ENCODE measurements at regions not wholly inside any gene's neighbourhood (a gene's known extent, or its start where the extent isn't known, plus 50 kb on each side); places are given as distances from the start of the nearest gene placed in this dataset.
"Not testable (repeated sequence)": the region's sequence is repeated elsewhere in the genome, so short reads cannot be mapped to it uniquely, and the experiment has no call there.

DNA sequence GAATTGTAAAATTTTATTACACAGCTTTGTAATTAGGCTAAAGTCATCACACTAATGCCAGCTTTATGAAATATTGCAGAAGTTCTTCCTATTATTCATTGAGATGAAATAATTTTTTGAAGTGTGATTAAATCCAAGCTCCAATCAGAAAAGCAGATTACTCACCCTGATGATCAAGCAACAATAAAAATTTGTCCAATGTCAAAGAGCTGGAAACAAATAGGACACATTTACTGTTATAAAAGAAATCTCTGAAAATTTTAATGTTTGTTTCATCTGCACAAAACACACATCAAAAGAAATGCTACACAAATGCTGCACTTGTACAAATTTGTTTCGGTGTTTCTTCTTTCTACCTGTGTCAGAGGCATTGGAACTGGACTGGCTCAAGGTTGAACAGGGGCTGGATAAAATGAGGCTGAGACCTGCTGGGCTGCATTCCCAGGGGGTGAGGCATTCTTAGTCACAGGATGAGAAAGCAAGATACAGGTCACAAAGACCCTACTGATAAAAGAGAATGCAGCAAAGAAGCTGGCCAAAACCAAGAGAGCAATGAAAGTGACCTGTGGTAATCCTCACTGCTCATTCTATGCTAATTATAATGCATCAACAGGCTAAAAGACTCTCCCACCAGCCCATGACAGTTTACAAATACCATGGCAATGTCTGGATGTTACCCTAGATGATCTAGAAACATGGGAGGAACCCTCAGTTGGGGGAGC is 78.3 kb downstream of the GASK1B start:
- FAIRE-seq: no peak
- DNase-seq (ENCODE audit: insufficient read length, low spot score): no peak
- TF ChIP-seq, protein P1, sequence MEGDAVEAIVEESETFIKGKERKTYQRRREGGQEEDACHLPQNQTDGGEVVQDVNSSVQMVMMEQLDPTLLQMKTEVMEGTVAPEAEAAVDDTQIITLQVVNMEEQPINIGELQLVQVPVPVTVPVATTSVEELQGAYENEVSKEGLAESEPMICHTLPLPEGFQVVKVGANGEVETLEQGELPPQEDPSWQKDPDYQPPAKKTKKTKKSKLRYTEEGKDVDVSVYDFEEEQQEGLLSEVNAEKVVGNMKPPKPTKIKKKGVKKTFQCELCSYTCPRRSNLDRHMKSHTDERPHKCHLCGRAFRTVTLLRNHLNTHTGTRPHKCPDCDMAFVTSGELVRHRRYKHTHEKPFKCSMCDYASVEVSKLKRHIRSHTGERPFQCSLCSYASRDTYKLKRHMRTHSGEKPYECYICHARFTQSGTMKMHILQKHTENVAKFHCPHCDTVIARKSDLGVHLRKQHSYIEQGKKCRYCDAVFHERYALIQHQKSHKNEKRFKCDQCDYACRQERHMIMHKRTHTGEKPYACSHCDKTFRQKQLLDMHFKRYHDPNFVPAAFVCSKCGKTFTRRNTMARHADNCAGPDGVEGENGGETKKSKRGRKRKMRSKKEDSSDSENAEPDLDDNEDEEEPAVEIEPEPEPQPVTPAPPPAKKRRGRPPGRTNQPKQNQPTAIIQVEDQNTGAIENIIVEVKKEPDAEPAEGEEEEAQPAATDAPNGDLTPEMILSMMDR (IDR thresholded peaks at IDR 0.05; ENCODE audit: insufficient read depth, missing control alignments): no peak

DNA sequence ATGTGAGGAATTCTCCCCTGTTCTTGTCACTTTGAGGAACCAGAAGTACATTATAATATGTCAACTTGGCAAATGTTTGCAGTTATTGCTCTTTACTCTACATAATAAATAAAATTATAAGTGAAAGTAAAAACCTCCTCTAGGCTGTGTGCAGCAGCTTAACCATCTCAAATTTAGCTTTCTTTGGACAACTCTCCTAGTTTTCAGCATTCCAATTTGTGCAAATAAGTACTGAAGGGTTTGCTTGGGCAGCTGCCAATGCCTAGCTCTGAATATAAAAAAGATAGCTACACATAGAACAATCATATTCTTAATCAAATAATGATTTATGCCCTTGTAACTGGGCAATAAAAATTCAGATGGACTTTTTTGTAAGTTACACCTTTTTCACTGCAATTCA is 82.5 kb downstream of the GASK1B start:
- TF ChIP-seq, protein P1 (IDR thresholded peaks at IDR 0.05; ENCODE audit: insufficient read depth, missing control alignments): no peak
- FAIRE-seq: no peak
- no peak for DNase-seq (ENCODE audit: insufficient read length, low spot score)

DNA sequence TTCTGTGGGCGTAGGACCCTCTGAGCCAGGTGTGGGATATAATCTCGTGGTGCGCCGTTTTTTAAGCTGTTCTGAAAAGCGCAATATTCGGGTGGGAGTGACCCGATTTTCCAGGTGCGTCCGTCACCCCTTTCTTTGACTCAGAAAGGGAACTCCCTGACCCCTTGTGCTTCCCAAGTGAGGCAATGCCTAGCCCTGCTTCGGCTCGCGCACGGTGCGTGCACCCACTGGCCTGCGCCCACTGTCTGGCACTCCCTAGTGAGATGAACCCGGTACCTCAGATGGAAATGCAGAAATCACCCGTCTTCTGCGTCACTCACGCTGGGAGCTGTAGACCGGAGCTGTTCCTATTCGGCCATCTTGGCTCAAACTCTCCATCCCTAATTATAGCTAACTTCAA is 82.9 kb downstream of the GASK1B start:
- not testable (repeated sequence) for DNase-seq (ENCODE audit: insufficient read length, low spot score); FAIRE-seq

DNA sequence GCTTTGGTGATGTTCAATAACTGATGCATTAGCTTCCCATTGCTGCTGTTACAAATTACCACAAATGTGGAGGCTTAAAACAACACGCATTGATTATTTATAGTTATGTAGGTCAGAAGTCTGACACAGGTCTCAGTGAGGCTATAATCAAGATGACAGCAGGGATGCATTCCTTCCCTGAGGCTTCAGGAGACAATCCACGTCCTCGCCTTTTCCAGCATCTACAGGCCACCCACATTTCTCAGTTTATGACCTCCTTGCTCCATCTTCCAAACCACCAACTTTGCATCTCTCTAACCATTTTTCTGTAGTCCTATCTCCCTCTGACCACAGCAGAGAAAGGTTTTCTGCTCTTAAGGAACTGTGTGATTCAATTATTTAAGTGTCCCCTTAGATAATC is 92.5 kb downstream of the GASK1B start:
- TF ChIP-seq, protein P1 (IDR thresholded peaks at IDR 0.05; ENCODE audit: insufficient read depth, missing control alignments): no peak
- no peak for DNase-seq (ENCODE audit: insufficient read length, low spot score)
- FAIRE-seq: no peak

DNA sequence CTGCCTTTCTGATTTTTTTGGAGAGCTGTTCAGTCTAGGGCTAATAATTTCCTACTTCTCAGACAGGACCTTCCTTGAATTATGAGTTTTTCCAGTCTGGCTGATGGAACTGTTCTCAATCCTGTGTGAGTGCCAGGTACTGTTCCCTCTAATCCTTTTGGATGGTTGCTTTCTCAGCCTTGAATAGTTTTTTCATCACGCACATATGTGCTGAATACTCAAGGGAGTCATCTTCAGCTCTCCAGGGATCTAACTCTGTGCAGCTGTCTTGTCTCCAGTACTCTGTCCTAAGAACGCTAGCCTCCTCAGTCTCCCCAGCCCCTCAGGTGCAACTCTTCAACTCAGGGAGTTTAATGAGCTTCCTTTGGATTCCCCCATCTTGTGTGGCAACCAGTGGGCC is 93.2 kb downstream of the GASK1B start:
- DNase-seq (ENCODE audit: insufficient read length, low spot score) (no peak), FAIRE-seq (no peak)
- TF ChIP-seq, protein P1 (IDR thresholded peaks at IDR 0.05; ENCODE audit: insufficient read depth, missing control alignments): no peak

DNA sequence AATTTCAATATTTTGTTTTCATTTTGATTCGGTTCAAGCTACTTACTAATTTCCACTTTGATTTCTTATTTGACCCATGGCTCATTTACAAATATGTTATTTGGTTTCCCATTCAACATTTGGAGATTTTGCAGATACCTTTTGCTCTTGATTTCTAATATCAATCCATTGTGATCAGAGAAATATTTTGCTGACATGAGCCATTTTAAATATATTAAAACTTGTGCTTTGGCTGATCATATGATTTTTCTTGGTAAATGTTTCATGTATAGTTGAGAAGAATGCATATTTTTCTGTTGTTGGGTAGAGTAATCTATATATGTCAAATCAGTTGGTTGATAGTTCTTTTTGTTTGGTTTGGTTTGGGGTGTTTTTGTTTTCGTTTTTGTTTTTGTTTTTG is 95.0 kb downstream of the GASK1B start:
- TF ChIP-seq, protein P1 (IDR thresholded peaks at IDR 0.05; ENCODE audit: insufficient read depth, missing control alignments): no peak
- FAIRE-seq (no peak), DNase-seq (ENCODE audit: insufficient read length, low spot score) (no peak)

DNA sequence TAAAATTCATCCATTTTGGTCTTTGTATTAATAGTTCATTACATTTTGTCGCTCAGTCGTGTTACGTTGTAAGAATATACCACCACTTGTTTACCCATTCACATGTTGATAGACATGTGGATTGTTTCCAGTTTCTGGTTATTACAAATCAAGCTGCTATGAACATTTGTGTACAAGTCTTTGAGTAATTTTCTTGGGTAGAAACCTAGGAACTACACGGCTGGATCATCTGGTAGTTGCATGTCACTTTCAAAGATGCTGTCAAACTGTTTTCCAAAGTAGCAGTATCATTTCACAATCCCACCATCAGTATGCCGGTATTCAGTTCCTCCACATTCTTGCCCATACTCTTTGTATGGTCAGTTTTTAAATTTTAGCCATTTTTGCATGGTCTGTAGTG is 98.0 kb downstream of the GASK1B start:
- TF ChIP-seq, protein P1 (IDR thresholded peaks at IDR 0.05; ENCODE audit: insufficient read depth, missing control alignments): no peak
- FAIRE-seq (peak; percentile 53), DNase-seq (ENCODE audit: insufficient read length, low spot score) (no peak)

DNA sequence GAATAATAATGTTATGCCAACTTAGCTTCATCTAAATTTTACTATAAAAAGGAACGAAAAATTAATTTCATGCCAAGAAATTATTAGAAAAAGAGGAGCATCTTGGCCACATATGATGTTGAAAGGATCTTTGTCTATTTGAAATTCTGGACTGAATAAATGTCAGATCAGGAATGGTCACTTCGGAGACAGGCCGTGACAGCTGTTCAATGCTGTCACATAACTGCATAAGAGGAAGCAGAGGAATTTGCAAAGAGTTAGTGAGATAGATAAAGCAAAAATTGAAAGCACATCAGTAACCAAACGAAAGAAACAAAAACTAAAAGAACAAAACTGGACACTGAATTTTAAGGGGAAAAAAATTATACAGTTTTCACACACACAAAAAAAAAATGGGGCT is 100.9 kb downstream of the GASK1B start:
- FAIRE-seq (no peak), DNase-seq (ENCODE audit: insufficient read length, low spot score) (no peak)
- TF ChIP-seq, protein P1 (IDR thresholded peaks at IDR 0.05; ENCODE audit: insufficient read depth, missing control alignments): no peak
